Fibroblast of lung (primary cell): ENCODE measurements at regions not wholly inside any gene's neighbourhood (a gene's known extent, or its start where the extent isn't known, plus 50 kb on each side); places are given as distances from the start of the nearest gene placed in this dataset.

ENCODE experiments used
- CTCF ChIP-seq, 2 donors: IDR thresholded peaks in 1 of 2; conservative IDR thresholded peaks in 1 of 2; 1 replicate in 1 of 2; 2 replicates in 1 of 2; pipeline ENCODE4 v1.5.1; 2011 to 2012; ENCODE audit warnings: low read length in 2 of 2, control low read depth in 1 of 2, inconsistent platforms in 1 of 2, low read depth in 1 of 2, mild to moderate bottlenecking in 1 of 2
- EZH2 ChIP-seq: IDR thresholded peaks from 2 replicates; pipeline ENCODE4 v1.5.1; 2012; ENCODE audit warnings: low read length, control low read depth, mild to moderate bottlenecking; ENCODE audit errors: missing control alignments

GRCh38 chr2:67828066-67828465 lies 234.7 kb downstream of the C1D start:
- TF ChIP-seq CTCF (conservative IDR thresholded peaks at IDR 0.05 in 1 of 2, IDR thresholded peaks at IDR 0.05 in 1 of 2; ENCODE audit: low read depth in 1 of 2, low read length in 2 of 2) (no peak), EZH2 (no peak)
